HG03432 (cell line): ENCODE measurements at regions not wholly inside any gene's neighbourhood (a gene's known extent, or its start where the extent isn't known, plus 50 kb on each side); places are given as distances from the start of the nearest gene placed in this dataset.

Source experiments
- ATAC-seq: cut with Tn5 transposase; IDR thresholded peaks from one replicate; pipeline ENCODE4 v1.9.1; 2021; ENCODE audit warnings: mild to moderate bottlenecking, moderate library complexity; ENCODE audit not compliant: unreplicated experiment

DNA sequence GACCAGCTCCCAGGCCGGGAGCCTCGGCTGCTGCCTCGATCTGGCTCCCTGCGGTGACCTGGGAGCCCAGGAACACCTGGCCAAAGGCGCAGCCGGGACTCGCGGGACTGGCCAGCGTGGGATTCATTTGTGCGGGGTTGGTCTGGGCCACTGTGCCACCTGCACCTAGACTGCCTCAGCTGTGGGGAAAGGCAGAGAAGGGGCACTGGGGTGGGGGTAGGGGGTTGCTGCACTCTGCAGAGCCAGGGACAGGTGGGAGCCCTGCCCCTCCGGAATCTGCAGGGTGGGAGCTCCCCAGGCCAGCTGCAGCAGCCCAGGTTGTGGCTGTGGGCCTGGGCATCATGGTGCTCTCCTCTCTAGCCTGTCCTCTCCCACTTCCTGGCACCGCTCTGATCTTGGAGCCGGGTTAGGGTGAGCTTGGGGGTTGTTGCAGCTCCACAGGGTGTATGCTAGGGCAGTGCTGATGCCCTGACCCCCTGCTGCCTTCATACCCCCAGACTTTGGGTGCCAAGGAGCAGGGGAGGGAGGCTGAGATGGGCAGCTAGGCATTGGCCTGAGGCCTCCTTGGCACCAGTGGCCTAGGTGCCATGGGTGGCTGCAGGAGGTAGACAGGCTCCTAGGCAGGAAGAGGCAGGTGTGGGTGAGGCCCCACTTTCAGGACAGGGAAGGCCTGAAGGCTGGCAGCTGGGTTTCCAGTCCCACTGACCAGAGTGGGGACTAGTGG lies 57.5 kb upstream of the ETV3 start:
- ATAC-seq, result no peak

DNA sequence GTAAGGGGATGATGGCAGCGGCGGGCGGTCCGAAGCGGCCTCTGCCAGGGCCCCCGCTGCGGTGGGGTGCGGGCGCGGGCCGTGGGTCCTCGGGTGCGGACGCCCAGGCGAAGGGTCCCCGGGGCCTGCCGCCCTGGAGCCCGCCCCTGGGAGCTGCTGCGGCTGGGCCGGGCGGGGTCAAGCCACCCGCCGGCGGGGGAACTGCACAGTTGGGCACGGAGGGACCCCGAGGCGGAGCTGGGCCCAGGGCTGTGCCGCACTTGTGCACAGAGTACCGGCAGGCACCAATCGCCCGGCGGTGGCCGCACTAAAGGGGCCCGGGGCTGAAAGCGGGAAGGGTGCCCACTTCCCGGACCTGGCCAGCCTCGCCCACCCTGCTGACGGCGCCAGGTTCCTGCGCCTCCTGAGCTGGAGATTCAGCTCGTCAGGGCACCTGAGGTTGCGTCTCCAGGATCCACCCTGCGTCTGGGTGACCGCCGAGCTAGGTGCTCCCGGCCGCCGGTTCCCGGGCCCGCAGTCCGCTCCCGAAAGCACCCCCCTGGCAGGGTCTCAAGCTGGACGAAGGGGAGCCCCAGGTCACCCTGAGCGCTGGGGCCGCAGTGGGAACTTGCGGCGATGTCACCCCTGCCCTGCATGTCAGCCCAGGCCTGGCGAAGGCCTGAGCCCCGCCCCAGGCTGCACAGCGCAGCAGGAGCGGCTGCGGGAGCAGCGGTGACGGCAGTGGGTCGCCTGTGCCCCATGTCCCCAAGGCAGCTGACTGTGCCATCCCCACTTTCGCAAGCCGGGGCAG lies 56.7 kb upstream of the ETV3 start:
- no peak for ATAC-seq

- no peak for ATAC-seq
Observed at GRCh38 chr1:157193702-157194391, 55.7 kb upstream of the ETV3 start.

DNA sequence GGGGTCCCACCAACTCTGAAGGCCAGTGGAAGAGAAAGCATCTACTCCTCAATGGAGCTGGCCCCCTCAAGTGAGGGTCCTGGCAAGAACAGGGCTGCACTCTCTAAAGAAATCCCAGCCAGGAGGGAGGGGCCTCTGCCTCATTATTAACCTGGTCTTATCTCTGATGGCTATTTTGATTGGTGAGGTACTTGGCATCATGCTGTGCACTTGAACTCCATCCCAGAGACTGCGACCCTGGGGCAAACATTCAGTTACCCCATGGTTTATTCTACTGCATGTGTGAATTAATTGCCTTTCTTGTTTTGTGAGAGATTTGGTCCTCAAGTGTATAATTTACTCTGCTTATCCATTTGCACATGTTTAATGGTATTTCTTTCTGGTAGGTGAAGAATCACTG lies 55.0 kb upstream of the ETV3 start:
- ATAC-seq, result no peak

DNA sequence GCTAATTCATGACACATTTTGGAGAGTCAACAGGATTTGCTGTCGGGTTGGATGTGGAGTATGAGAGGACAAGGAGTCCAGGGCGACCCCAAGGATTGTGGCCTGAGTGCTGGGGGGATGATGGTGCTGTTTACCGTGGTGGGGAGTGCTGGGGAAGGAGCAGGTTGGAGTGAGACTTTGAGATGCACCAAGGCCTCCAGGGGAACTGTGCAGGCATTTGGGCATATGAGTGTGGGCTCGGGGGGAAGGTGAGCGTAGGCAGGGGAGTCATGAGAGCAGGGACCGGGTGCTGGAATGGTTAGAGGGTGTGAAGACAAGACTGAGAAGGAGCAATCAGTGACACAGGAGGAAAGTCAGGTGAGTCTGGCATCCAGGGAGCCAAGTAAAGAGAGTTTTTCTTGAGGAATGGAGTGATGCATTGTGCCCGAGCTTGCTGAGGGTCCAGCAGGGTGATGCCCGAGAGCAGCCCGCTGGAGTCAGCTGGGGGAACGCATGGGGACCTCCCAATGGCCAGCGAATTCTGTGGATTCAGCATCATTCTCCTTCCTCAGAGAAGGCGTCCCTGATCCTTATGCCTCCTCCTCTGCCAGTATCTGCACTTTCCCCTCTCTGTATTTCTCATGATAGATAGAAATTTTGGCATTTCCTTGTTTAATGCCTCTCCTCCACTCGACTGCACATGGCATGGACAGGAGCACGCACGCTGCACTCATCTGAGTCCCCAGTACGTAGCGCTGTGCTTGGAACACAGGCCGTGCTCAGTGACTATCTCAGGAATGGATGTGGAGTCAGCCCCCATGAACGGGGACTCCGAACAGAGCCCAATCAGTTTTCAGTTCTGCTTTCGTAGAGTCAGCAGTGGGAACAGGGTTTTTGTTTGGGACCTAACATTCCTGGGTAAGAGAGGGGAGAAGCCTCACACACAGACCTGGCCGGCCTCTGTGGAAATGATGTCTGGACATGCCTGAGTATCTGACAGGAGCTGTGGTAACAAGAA lies 52.1 kb upstream of the ETV3 start:
- ATAC-seq, result no peak

DNA sequence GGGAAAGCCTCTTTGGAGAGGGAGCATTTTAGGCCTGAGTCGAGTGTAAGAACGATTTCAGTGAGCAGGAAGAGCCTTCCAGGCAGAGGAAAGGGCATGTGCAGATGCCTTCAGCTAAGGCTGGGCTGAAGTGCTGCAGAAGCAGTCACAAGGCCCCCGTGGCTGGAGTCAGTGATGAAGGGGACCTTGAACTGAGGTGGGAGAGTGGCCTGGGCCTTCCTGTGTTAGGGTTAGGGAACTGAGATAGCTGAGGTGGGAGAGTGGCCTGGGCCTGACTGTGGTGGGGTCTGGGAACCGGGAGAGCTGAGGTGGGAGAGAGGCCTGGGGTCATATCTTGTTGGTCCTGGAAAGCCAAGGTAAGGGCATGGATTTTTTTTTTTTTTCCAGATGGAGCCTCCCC lies 50.9 kb upstream of the ETV3 start:
- ATAC-seq, result no peak
